GM21529 (cell line): ENCODE measurements at regions not wholly inside any gene's neighbourhood (a gene's known extent, or its start where the extent isn't known, plus 50 kb on each side); places are given as distances from the start of the nearest gene placed in this dataset.
"Not testable (repeated sequence)": the region's sequence is repeated elsewhere in the genome, so short reads cannot be mapped to it uniquely, and the experiment has no call there.

Source experiments
- ATAC-seq: cut with Tn5 transposase; IDR thresholded peaks from one replicate; pipeline ENCODE4 v1.9.1; 2021; ENCODE audit not compliant: unreplicated experiment

DNA sequence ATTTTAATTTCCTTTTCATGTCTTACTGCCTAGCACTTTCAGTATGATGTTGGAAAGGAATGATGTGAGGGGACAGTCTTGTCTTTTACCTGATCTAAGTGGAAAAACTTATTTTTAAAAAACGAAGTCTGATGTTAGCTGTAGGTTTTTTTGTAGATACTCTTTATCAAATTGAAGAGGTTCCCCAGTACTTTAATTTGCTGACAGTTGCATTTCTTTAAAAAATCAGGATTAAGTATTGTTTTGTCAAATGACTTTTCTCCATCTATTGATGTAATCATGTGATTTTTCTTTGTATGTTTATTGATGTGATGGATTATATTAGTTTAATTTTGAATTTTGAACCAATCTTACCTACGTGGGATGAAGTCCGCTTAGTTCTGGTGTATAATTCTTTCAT lies 568.4 kb upstream of the AGA start:
- ATAC-seq, result no peak

DNA sequence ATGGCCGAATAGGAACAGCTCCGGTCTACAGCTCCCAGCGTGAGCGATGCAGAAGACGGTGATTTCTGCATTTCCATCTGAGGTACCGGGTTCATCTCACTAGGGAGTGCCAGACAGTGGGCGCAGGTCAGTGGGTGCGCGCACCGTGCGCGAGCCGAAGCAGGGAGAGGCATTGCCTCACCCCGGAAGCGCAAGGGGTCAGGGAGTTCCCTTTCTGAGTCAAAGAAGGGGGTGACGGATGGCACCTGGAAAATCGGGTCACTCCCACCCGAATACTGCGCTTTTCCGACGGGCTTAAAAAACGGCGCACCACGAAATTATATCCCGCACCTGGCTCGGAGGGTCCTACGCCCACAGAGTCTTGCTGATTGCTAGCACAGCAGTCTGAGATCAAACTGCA lies 572.8 kb upstream of the AGA start:
- ATAC-seq, result not testable (repeated sequence)

DNA sequence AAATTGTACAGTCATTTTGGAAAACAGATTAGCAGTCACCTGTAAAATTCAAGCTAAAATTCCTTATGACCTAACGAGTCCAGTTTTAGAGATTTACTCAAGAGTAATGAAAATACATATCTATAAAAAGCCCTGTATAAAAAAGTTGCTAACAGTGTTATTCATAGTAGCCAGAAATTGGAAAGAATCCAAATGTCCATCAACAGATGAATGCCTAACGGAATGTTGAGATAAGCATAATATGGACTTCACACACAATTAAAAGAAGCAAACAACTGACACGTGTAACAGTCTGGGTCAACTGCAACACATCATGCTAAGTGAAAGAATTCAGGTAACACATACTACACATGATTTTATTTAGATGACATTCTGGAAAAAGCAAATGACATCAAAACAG lies 584.8 kb upstream of the AGA start:
- ATAC-seq, result no peak

DNA sequence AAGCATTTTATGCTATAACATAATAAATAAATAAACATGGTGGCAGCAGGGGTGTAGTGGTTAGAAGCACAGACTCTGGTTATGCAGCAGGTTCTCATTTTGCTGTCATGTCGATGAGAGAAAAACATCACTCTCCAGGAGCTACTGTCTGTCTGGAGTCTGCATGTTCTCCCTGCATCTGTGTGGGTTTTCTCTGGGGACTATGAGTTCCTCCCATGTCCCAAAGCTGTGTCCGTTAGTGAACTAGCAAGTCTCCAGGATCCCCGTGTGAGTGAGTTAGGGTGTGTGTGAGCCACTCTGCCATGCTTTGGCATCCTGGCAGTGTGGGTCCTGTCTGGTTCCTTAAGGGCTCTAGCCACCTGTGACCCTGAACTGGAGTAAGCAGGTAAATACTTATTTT lies 585.6 kb upstream of the AGA start:
- no peak for ATAC-seq

DNA sequence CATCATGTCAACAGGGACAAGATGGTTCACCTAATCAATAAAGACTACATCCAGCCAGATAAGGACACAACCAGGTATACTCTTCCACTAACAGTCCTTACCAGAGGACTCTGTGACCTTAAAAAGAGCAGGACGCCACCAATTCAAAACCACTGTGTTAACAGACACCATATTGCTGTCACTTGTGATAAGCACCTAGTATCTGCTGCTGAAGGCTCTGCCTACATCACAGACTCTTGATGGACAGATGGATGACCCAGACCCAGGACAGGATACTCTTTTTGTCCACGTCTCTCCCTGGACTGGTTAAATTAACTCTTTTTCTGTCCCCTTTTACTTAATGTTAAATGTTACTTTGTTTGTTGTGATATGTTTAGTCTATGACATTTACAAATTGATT lies 586.2 kb upstream of the AGA start:
- ATAC-seq, result no peak

DNA sequence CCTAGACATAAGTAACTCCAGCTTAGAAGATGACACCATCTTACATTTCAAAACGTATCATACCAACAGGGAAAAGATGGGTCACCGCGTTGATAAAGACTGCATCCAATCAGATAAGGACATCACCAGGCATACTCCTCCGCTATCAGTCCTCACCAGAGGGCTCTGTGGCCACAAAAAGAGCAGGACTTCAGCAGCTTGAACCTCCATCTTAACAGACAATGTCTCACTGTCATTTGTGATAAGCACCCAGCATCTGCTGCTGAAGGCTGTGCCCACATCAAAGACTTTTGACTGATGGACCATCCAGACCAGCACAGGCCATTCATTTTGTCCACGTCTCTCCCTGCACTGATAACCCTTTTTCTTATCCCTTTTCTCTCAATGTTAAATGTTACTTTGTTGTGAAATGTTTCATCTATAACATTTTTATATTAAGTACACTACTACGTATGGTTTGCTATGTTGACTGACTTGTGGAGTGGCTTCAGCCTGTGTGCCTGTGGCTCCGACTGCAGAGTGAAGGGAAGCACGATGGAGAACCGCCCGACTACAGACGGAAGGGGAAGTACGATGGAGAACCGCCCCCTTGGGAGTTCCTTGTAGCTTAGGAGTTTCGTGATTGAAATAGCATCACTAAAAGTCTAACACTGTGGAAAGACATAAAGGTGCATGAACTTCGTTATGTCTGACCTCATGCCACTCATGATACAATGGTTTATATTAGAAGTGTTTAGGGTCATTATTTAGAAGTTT lies 595.4 kb upstream of the AGA start:
- ATAC-seq, result no peak

DNA sequence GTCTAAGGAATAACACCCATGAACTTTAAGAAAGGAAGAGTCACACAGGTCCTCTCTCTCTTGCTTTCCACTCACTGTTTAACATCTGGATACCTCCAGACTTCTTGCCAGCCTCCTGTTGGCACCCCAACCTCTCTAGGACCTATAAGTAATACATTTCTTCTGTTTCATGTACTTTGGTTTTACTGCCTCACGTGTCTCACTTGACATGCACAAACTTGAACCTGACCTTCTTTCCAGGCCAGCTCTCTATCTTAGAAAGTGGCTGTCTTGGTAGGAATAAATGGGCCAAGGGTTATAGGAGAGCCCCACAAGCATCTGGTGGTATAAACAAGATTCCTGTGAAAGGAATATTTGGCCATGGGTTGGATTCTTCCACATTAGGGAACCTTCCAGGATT lies 614.8 kb upstream of the AGA start:
- no peak for ATAC-seq

DNA sequence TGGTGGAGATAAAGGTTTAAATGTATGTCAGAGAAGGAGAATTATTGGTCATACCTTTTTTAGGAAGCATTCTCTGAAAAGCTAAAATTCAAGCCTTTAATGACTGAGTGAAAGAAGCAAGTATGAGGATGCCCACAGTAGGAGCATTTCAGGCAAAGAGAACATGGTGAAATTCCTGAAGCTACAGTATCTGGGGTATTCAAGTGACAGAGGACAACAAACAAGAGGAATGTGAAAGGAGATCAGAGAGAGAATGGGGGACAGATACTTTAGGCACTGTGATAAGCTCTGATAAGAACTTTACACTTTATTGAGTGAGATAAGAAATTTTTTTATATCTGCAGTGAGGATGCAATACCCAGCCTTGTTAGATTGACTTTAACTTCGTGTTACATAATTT lies 621.3 kb upstream of the AGA start:
- no peak for ATAC-seq

DNA sequence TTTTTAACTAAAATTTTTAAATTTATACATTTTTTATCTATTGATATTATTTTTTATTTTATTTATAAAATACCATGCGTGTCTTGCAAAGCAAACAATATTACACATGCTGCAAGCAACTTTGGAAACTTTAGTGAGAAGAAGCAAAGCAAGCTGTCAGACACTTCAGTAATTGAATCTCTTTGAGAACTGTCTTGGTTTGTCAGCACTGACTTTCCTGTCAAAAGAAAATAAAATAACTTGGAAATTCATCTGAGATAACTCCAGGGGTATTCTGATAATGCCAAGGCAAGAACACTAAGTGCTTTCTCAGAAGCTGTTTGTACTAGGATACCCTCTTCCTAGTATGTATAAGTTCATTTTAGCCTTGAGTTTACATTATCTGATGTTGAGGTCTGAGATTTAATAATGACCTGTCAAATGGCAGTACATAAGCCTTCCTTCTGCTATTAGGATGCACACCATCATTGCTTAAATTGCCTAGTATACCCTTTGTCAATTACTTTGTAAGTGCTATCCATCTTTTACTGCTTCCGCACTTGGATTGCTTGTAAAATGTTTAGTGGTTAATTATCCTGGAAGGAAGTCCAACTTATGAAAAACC lies 624.2 kb upstream of the AGA start:
- ATAC-seq, result no peak

DNA sequence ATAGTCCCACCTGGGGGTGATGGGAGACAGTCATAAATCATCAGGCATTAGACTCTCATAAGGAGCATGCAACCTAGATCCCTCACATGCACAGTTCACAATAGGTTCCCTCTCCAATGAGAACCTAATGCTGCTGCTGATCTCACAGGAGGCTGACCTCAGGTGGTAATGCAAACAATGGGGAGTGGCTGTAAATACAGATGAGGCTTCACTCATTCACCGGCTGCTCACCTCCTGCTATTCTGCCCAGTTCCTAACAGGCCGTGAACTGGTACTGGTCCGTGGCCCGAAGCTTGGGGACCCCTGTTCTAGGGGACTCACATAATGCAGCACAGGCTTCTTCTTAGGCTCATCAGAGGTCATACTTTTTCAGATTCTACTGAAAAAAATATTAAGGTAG lies 625.9 kb upstream of the AGA start:
- ATAC-seq, result no peak

DNA sequence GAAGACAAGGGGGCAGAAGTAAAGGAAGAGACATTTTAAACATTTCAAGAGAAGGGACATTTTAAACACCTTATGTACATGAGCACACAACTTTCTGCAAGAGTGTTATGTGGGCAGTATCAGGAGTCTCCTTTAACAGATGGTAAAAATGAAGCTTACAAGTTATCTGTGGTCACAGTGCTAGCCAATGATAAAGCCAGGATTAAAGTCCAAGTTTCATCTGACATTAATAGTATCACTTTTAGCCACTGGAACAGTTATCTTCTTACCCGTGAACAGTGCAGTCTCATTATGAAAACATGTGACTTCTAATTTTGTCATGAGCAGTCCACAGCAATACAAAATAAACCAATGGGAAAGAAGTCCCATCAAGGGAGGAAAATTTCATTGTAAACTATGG lies 627.9 kb upstream of the AGA start:
- no peak for ATAC-seq

DNA sequence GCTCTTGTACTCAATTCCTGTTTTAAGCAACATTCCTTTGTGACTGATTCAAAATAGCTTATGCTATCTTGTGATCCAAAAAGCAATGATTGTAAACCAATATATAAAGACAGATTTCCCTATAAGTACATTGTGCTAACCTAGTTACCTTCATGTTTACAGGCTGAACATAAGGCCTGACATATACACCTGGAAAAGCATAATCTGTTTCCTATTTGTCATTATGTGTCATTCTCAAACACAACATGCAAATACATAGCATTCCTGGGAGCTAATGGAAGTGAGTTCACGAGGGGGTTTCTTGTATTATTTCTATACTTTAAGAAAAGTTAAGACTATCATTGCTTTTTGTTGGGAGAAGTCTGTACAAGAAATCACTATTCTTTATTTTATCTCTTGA lies 638.1 kb upstream of the AGA start:
- no peak for ATAC-seq

DNA sequence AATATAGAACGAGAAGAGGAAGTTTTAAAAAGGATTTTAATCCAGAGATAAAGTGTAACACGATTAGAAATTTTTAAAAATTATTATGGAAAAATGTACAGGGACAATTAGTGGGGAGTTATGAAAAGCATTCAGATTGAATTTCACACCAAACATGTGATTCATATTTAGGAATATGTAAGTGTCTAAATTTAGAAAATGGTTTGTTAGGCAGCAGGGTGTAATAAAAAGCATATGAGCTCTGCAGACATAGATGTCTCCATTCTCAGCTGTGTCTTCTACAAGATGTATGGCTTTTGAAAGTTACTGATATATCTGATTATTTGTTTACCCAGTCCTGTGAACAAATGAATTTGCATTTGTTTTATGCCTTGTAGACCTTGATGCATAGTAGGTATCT lies 638.9 kb upstream of the AGA start:
- ATAC-seq, result no peak

DNA sequence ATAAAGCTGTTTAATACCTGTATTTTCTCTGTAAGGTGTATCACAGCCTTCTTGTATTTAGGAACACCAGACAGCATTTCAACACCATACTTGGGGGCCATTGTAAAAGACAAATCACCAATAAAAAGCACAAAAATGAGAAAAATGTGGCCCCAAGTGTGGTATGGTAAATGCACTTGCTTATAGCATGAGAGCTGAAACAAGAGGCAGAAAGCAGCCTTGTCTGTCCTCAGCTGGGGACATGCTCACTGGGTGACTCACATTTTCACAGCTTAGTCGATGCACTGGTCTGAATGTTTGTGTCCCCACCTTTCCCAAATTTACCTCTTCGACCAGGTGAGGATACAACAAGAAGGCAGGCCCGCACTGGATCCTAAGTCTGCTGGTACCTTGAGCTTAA lies 639.7 kb upstream of the AGA start:
- ATAC-seq, result no peak

DNA sequence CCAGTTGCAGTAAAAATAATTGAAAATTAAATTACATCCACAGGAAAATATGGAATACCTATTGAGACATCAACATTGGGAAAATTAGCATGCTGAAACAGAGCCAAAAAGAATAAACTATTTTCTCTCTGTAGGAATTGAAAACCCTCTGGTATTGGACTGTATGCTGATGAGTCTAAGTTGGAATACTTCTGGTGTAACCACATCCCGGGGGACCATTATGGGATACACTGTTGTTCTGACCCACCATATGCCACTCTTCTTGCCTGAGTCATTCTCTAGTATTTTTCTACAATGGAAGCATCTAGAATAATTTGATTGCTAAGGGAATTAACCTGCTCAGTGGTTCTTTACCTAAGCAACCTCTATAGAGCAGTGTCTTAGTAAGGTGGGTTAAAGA lies 640.7 kb upstream of the AGA start:
- ATAC-seq, result no peak

DNA sequence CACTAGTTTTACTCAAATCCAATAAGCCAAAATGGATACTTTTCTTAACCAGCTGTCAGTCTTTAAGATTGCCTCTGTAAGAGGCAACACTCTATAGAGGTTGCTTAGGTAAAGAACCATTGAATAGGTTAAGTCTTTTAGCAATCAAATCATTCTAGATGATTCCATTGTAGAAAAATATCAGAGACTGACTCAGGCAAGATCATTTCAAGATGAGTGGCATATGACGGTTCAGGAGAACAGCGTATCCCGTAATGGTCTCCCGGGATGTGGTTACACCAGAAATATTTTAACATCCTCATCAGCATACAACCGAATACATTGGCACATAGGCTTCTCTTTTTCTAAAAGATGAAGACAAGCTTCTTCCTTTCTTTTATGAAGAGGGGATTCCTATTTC lies 641.7 kb upstream of the AGA start:
- no peak for ATAC-seq

DNA sequence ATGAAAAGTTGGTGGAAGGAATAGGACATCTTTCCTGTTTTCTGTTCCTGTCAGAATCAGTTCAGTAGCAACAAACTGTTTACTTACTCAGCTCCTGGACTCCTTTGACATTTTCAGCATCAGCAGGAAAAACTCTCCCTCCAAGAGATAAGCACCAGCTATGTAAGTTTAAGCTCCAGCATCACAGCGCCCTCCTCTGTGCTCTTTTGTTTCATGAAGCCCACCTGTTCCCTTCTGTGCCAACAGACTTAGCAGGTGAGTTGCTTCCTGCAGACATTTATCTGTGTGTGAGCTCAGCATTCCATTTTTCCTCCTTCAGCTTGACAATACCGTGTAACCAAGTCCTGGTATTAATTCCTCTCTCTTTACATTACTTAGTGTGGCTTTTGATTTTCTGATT lies 644.1 kb upstream of the AGA start:
- ATAC-seq, result no peak

DNA sequence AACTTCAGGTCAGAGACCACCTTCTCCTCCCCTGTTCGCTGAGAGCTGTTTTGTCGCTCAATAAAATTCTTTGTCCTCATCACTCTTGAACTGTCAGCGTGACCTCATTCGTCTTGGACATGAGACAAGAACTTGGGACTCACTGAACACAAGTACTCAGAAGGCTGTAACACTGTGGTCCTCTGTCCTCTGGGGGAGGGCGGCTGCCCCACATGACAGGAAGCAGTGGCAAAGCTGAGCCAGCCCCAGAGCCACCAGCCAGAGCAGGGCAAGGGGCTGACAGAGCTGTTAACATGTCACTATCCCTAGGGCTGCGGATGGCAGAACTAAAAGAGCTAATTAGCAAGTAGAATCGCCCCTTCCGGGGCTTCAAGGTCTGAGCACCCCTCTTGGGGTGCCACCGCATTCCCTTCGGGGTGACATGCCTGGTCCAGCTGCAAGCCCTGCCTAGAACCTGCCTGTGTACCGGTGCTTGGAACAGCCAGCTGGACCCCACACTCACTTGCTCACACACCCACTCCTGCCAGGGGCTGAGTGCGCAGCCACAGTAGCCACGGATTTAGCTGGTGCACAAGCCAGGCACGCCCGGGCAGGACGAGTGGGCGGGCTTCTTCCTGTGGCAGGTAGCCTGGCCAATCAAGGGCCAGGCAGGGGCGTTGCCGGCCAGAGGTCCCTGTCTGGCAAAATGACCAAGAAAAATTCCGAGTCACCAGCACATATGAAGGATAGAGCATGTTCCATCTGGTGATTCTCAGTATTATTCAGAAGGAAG lies 648.6 kb upstream of the AGA start:
- ATAC-seq, result no peak

DNA sequence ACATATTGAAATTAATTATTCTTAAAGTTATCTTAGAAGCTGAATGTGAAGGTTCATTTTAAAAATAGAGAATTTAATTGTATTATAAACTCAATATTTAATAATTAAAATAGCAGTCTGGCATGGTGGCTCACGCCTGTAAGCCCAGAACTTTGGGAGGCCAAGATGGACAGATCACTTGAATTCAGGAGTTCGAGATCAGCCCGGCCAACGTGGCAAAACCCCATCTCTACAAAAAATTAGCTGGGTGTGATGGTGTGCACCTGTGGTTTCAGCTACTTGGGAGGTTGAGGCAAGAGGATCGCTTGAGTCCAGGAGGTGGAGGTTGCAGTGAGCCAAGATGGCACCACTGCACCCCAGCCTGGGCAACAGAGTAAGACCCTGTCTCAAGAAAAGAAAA lies 659.9 kb upstream of the AGA start:
- ATAC-seq, result no peak

DNA sequence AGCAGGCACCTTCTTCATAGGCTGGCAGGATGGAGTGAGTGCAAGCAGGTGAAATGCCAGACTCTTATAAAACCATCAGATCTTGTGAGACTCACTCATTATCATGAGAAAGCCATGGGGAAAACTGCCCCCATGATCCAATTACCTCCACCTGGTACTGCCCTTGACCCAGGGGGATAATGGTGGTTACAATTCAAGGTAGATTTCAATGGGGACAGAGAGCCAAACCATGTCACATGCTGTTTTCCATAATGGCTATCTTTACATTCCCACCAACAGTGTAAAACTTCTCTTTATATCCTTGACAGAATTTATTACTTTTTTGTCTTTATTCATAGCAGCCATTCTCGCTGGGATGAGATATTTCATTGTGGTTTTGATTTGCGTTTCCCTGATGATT lies 663.0 kb upstream of the AGA start:
- no peak for ATAC-seq

DNA sequence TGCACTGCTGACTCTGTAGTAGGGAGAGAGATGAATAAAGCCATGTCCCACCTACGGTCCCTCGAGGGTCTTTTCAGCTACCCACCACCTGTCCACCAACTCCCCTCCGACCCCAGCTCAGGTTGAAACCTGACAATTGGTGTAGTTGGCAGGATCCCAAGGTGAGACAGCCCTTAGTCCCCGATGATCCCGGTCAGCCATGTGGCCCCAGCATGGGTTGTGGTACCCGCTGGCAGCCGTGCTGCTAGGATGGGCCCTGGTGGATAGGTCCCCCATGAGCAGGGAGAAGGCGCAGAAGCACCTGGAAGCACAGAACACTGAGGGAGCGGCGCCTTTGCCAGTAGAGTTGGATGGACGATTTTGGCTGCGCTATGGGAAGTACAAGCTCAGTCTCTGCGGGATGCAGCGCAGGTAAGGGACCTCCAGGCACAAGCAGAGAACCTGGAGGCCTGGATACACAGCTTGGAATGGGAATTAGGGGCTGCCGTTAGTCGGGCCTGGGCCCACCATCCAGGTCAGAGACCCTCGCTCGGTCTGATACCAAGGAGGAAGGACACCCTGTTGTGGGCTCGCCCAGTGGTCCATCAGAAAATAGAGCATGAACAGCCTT lies 694.6 kb upstream of the AGA start:
- no peak for ATAC-seq
